ENCODE measurements at regions not wholly inside any gene's neighbourhood (a gene's known extent, or its start where the extent isn't known, plus 50 kb on each side); places are given as distances from the start of the nearest gene placed in this dataset.

DNA sequence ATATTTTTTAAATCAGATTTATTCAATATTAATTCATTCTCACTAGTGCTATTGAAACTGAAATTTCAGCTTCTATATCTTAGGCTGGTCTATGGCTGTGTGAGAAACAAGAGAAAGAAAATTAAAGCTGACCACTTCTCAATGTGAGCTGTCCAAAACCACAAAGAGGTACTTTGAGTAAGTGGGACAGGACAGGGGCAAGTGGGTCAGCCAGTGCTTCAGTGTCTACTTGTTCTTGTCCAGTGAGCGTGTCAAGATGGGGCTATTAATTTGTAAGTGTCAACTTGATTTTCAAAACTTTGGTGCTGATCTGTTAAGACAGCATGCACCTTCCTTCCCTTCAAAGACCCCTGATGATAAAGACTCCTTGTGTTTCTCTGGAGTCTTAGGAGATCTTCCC is 533.9 kb downstream of the PLPP3 start:
- no TSS peak for BruUV-seq (replicated peaks)
- intact Hi-C loops (cut with micrococcal nuclease; ENCODE audit: unreplicated experiment), result loop anchor here (5.0 kb wide), 1 partner anchor 328 kb away; no protein-coding TSS in a partner anchor
- Histone ChIP-seq H3K4me2 (ENCODE audit: low read length) (no peak overlapping the region), H3K27ac (ENCODE audit: low read depth, low read length, poor library complexity, severe bottlenecking) (no peak overlapping the region), H3K79me2 (ENCODE audit: insufficient read depth, low read depth, low read length) (no peaks in the 10 kb centered on the region), H3K9me3 (ENCODE audit: low read length) (no peaks in the 10 kb centered on the region), H3K4me3 (ENCODE audit: low read depth, low read length, poor library complexity, severe bottlenecking) (no peak overlapping the region), H2AFZ (ENCODE audit: low read length) (no peak overlapping the region), H3K9me2 (ENCODE audit: insufficient read depth, low read length) (no peaks in the 10 kb centered on the region), H3K36me3 (ENCODE audit: insufficient read depth, low read length) (no peaks in the 10 kb centered on the region), H4K20me1 (ENCODE audit: insufficient read depth, low read length) (no peaks in the 10 kb centered on the region), H3K4me1 (ENCODE audit: insufficient read depth, low read length, poor library complexity, severe bottlenecking) (no peaks in the 10 kb centered on the region)
- POLR2A ChIA-PET, result interaction anchor here (0.7 kb wide), 1 partner anchor 1424 kb away, joined by 3 read pairs; no protein-coding TSS in a partner anchor
- CTCF ChIA-PET (ENCODE audit: unreplicated experiment), result no interaction called here
- DNase-seq (ENCODE audit: low spot score), result no peak
- no peak for TF ChIP-seq EZH2phosphoT487 (IDR thresholded peaks at IDR 0.05; ENCODE audit: borderline replicate concordance, low read depth, low read length)
- TF ChIP-seq, protein P1, sequence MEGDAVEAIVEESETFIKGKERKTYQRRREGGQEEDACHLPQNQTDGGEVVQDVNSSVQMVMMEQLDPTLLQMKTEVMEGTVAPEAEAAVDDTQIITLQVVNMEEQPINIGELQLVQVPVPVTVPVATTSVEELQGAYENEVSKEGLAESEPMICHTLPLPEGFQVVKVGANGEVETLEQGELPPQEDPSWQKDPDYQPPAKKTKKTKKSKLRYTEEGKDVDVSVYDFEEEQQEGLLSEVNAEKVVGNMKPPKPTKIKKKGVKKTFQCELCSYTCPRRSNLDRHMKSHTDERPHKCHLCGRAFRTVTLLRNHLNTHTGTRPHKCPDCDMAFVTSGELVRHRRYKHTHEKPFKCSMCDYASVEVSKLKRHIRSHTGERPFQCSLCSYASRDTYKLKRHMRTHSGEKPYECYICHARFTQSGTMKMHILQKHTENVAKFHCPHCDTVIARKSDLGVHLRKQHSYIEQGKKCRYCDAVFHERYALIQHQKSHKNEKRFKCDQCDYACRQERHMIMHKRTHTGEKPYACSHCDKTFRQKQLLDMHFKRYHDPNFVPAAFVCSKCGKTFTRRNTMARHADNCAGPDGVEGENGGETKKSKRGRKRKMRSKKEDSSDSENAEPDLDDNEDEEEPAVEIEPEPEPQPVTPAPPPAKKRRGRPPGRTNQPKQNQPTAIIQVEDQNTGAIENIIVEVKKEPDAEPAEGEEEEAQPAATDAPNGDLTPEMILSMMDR (conservative IDR thresholded peaks at IDR 0.05; ENCODE audit: low read length), result no peak

DNA sequence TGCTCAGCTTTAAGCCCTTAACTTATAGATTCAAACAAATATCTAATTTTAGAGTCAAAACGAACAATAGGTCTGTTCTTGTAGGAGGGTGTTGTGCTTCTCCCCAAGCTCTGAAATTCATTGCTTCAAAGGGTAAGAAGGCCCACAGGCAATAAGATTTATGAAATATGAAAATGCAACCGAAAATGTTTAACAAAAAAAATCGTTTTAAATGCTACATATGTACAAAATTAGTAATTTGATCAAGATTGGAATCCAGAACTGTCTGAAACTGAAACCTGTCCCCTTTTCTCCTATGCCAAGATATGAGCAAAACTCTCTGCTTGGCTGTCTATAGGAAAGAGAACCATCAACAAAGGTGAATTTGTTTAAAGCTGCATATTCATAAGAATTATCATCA is 534.3 kb downstream of the PLPP3 start:
- ChIA-PET CTCF (ENCODE audit: unreplicated experiment) (no interaction called here), POLR2A (interaction anchor here (0.7 to 0.9 kb wide), 2 partner anchors 26 to 1424 kb away, joined by 3 read pairs; no protein-coding TSS in a partner anchor)
- no TSS peak for BruUV-seq (replicated peaks)
- no peak overlapping the region for H3K4me3 ChIP-seq (ENCODE audit: low read depth, low read length, poor library complexity, severe bottlenecking)
- no peak overlapping the region for H3K4me2 ChIP-seq (ENCODE audit: low read length)
- TF ChIP-seq, protein P1 (conservative IDR thresholded peaks at IDR 0.05; ENCODE audit: low read length), result no peak
- no peak for TF ChIP-seq EZH2phosphoT487 (IDR thresholded peaks at IDR 0.05; ENCODE audit: borderline replicate concordance, low read depth, low read length)
- no peak overlapping the region for H2AFZ ChIP-seq (ENCODE audit: low read length)
- intact Hi-C loops (cut with micrococcal nuclease; ENCODE audit: unreplicated experiment), result loop anchor here (5.0 kb wide), 1 partner anchor 328 kb away; no protein-coding TSS in a partner anchor
- H4K20me1 ChIP-seq (ENCODE audit: insufficient read depth, low read length), result no peaks in the 10 kb centered on the region
- no peaks in the 10 kb centered on the region for H3K36me3 ChIP-seq (ENCODE audit: insufficient read depth, low read length)
- H3K4me1 ChIP-seq (ENCODE audit: insufficient read depth, low read length, poor library complexity, severe bottlenecking), result no peaks in the 10 kb centered on the region
- H3K9me2 ChIP-seq (ENCODE audit: insufficient read depth, low read length), result no peaks in the 10 kb centered on the region
- DNase-seq (ENCODE audit: low spot score), result no peak
- no peak overlapping the region for H3K27ac ChIP-seq (ENCODE audit: low read depth, low read length, poor library complexity, severe bottlenecking)
- H3K79me2 ChIP-seq (ENCODE audit: insufficient read depth, low read depth, low read length), result no peaks in the 10 kb centered on the region
- no peaks in the 10 kb centered on the region for H3K9me3 ChIP-seq (ENCODE audit: low read length)

DNA sequence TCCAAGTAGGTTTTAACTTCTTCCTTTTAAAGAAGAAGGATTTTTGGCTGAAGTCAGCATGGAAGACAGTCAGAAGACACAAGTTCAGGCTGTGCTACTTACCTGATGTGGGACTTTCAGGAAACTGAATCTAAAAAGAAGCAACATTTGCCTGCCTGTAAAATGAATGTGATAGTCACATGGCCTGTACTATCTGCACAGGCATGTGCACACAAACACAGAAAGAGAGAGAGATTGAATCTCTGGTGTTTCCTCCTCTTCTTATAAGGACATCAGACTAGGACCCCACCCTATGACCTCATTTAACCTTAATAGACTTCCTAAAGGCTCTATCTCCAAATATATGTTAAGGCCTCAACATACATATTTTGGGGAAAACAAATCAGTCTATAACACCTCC is 542.9 kb downstream of the PLPP3 start:
- no peak overlapping the region for H3K27ac ChIP-seq (ENCODE audit: low read depth, low read length, poor library complexity, severe bottlenecking)
- DNase-seq (ENCODE audit: low spot score), result no peak
- no peaks in the 10 kb centered on the region for H3K79me2 ChIP-seq (ENCODE audit: insufficient read depth, low read depth, low read length)
- ChIA-PET POLR2A (no interaction called here), CTCF (ENCODE audit: unreplicated experiment) (no interaction called here)
- H3K4me3 ChIP-seq (ENCODE audit: low read depth, low read length, poor library complexity, severe bottlenecking), result no peak overlapping the region
- no peaks in the 10 kb centered on the region for H3K36me3 ChIP-seq (ENCODE audit: insufficient read depth, low read length)
- H3K9me3 ChIP-seq (ENCODE audit: low read length), result no peaks in the 10 kb centered on the region
- no peak for TF ChIP-seq EZH2phosphoT487 (IDR thresholded peaks at IDR 0.05; ENCODE audit: borderline replicate concordance, low read depth, low read length)
- TF ChIP-seq, protein P1 (conservative IDR thresholded peaks at IDR 0.05; ENCODE audit: low read length), result no peak
- BruUV-seq (replicated peaks), result no TSS peak
- intact Hi-C loops (cut with micrococcal nuclease; ENCODE audit: unreplicated experiment), result no loop called here
- no peak overlapping the region for H2AFZ ChIP-seq (ENCODE audit: low read length)
- H3K4me2 ChIP-seq (ENCODE audit: low read length), result no peak overlapping the region
- H4K20me1 ChIP-seq (ENCODE audit: insufficient read depth, low read length), result no peaks in the 10 kb centered on the region
- no peaks in the 10 kb centered on the region for H3K9me2 ChIP-seq (ENCODE audit: insufficient read depth, low read length)
- no peaks in the 10 kb centered on the region for H3K4me1 ChIP-seq (ENCODE audit: insufficient read depth, low read length, poor library complexity, severe bottlenecking)
